NB4 (cell line): ENCODE measurements at regions not wholly inside any gene's neighbourhood (a gene's known extent, or its start where the extent isn't known, plus 50 kb on each side); places are given as distances from the start of the nearest gene placed in this dataset.

Experiments
- CTCF ChIP-seq: IDR thresholded peaks from one replicate; pipeline ENCODE4 v1.5.1; 2012; ENCODE audit warnings: low read depth, low read length
- MAX ChIP-seq: IDR thresholded peaks from 2 replicates; pipeline ENCODE4 v1.6.1; 2011; ENCODE audit warnings: low read depth, low read length
- MYC ChIP-seq: IDR thresholded peaks from 2 replicates; pipeline ENCODE4 v1.6.1; 2011; ENCODE audit warnings: low read depth, low read length
- POLR2A ChIP-seq: IDR thresholded peaks from 2 replicates; pipeline ENCODE4 v1.6.1; 2011; ENCODE audit warnings: mild to moderate bottlenecking; ENCODE audit not compliant: insufficient read length; ENCODE audit errors: extremely low read depth

DNA sequence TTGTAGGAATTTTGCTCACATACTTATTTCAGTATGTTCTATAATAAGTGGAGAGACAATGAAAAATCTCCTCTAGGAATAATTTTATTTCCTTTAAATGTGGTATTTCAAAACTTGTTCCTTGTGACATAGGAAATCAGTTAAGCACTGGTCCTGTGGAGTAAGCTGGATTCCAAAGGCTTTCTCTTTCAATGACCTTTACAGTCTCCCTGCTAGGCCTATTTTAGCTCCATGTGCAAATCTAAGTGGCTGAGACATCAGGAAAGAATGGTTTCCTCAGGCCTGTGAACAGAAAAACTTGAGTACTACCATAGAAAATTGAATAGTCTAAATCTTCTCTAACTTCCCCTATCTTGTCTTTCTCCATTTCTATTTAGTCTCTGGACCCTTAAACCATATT, 514.2 kb upstream of the TLE4 start:
- TF ChIP-seq CTCF (no peak), POLR2A (no peak), MAX (no peak), MYC (no peak)
